Trophoblast cell (in vitro differentiated cells and primary cell): ENCODE measurements at regions not wholly inside any gene's neighbourhood (a gene's known extent, or its start where the extent isn't known, plus 50 kb on each side); places are given as distances from the start of the nearest gene placed in this dataset.

Experiments used
- DNase-seq, 2 donors: peaks; one replicate each; pipeline ENCODE4 v3.0.0-alpha.2; 2016
- H2AFZ ChIP-seq: 2 replicates; pipeline ENCODE4 v1.6.1; 2013; ENCODE audit warnings: low read length, moderate library complexity, mild to moderate bottlenecking; ENCODE audit not compliant: insufficient read depth, poor library complexity
- H2AK5ac ChIP-seq: 2 replicates; pipeline ENCODE4 v1.6.1; 2013; ENCODE audit warnings: mild to moderate bottlenecking, low read length
- H2BK120ac ChIP-seq: 2 replicates; pipeline ENCODE4 v1.6.1; 2013; ENCODE audit warnings: low read length, mild to moderate bottlenecking, moderate library complexity; ENCODE audit not compliant: insufficient read depth, poor library complexity
- H2BK12ac ChIP-seq: 2 replicates; pipeline ENCODE4 v1.6.1; 2013; ENCODE audit warnings: mild to moderate bottlenecking, low read length, moderate library complexity
- H2BK5ac ChIP-seq: 2 replicates; pipeline ENCODE4 v1.6.1; 2013; ENCODE audit warnings: low read length, low read depth, moderate library complexity, mild to moderate bottlenecking; ENCODE audit not compliant: poor library complexity
- H3K14ac ChIP-seq: 2 replicates; pipeline ENCODE4 v1.6.1; 2013; ENCODE audit warnings: mild to moderate bottlenecking, low read length
- H3K18ac ChIP-seq: 2 replicates; pipeline ENCODE4 v1.6.1; 2013; ENCODE audit warnings: mild to moderate bottlenecking, low read length
- H3K23ac ChIP-seq: 2 replicates; pipeline ENCODE4 v1.6.1; 2013; ENCODE audit warnings: low read length
- H3K27ac ChIP-seq: 2 replicates; pipeline ENCODE4 v1.5.1; 2013; ENCODE audit warnings: low read depth, mild to moderate bottlenecking, inconsistent platforms, low read length, moderate library complexity
- H3K27me3 ChIP-seq: 2 replicates; pipeline ENCODE4 v1.6.1; 2013; ENCODE audit warnings: inconsistent platforms, mild to moderate bottlenecking, low read length, moderate library complexity; ENCODE audit not compliant: insufficient read depth
- H3K36me3 ChIP-seq, 2 experiments: 1 replicate in 1 of 2; 2 replicates in 1 of 2; pipeline ENCODE4 v1.6.1; 2013; ENCODE audit warnings: low read length in 2 of 2, mild to moderate bottlenecking in 2 of 2, moderate library complexity in 1 of 2; ENCODE audit not compliant: insufficient read depth in 2 of 2, control insufficient read depth in 1 of 2
- H3K4ac ChIP-seq: 2 replicates; pipeline ENCODE4 v1.6.1; 2013; ENCODE audit warnings: low read depth, mild to moderate bottlenecking, low read length, moderate library complexity
- H3K4me1 ChIP-seq, 2 experiments: 1 replicate in 1 of 2; 2 replicates in 1 of 2; pipeline ENCODE4 v1.6.1; 2013; ENCODE audit warnings: low read length in 2 of 2, mild to moderate bottlenecking in 2 of 2, moderate library complexity in 1 of 2; ENCODE audit not compliant: insufficient read depth in 2 of 2, control insufficient read depth in 1 of 2
- H3K4me2 ChIP-seq: 2 replicates; pipeline ENCODE4 v1.6.1; 2013; ENCODE audit warnings: inconsistent platforms, mild to moderate bottlenecking, low read length, moderate library complexity
- H3K4me3 ChIP-seq: 2 replicates; pipeline ENCODE4 v1.5.1; 2013; ENCODE audit warnings: mild to moderate bottlenecking, low read depth, low read length, inconsistent platforms
- H3K79me1 ChIP-seq: one replicate; pipeline ENCODE4 v1.6.1; 2013; ENCODE audit warnings: low read length
- H3K79me2 ChIP-seq: 2 replicates; pipeline ENCODE4 v1.6.1; 2013; ENCODE audit warnings: low read length, mild to moderate bottlenecking; ENCODE audit not compliant: control insufficient read depth, insufficient read depth, poor library complexity
- H3K9ac ChIP-seq: 2 replicates; pipeline ENCODE4 v1.6.1; 2013; ENCODE audit warnings: mild to moderate bottlenecking, low read length
- H3K9me3 ChIP-seq: 2 replicates; pipeline ENCODE4 v1.6.1; 2013; ENCODE audit warnings: low read depth, mild to moderate bottlenecking, control low read depth, inconsistent platforms, low read length; ENCODE audit not compliant: insufficient read depth
- H4K12ac ChIP-seq: 2 replicates; pipeline ENCODE4 v1.6.1; 2013; ENCODE audit warnings: low read depth, mild to moderate bottlenecking, low read length, moderate library complexity
- H4K8ac ChIP-seq: 2 replicates; pipeline ENCODE4 v1.6.1; 2013; ENCODE audit warnings: low read depth, mild to moderate bottlenecking, low read length, moderate library complexity
- H4K91ac ChIP-seq: one replicate; pipeline ENCODE4 v1.6.1; 2013; ENCODE audit warnings: low read depth, mild to moderate bottlenecking, low read length, moderate library complexity
- WGBS: extraction: QIAGEN DNeasy Blood & Tissue Kit; methylation state at CpG from one replicate; pipeline ENCODE4 v1.1.7; 2013; ENCODE audit warnings: missing lambda C conversion rate; ENCODE audit not compliant: insufficient read length, insufficient coverage; ENCODE audit errors: extremely low coverage; 5-methylcytosine and 5-hydroxymethylcytosine counted together

DNA sequence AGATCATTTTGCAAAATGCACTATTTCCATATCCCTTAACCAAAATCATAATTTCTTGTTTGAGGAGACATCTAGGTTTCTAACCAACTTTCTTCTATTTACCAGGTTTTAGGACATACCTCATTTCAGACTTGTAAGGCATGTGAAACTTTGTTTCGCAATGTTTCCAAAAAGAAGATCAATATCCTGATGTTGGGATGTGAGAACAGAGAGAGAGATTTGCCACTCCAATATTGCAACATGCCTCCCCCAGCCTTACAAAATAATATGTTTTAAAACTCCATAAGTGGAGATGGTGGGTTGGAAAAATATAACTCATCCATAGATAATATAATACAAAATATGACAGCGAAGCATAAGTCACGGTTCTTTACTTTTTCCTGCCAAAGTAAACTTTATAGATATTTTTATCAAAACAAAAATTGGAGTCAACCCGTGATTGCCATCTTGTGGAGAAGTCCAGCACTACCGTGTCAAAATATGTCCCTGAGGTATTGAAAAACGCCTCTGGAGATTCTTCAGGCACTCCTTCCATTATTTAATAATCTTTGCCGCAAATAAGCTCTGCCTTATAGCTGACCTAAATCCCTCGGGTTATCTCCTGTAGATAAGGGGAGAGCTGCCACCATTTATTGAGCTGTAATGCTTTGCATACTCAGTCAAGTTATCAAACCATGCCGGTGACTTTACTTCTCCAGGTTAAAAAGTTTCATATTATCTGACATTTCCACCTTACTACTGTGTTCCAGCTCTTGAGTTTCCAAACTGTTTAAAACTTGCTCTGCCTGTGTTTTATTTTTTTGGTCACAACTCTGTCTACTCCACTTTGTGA lies 534.2 kb downstream of the HACE1 start:
- H3K18ac ChIP-seq: no peak overlapping the region

GRCh38 chr6:104324301-104324700 lies 535.4 kb downstream of the HACE1 start:
- Histone ChIP-seq H3K79me2 (no peaks in the 10 kb centered on the region), H4K12ac (no peak overlapping the region), H3K9me3 (no peaks in the 10 kb centered on the region), H2AK5ac (no peak overlapping the region), H3K27me3 (no peaks in the 10 kb centered on the region), H3K4me1 (no peaks in the 10 kb centered on the region), H2BK12ac (no peak overlapping the region), H3K27ac (no peak overlapping the region), H3K18ac (no peak overlapping the region), H2BK5ac (no peak overlapping the region), H3K79me1 (no peaks in the 10 kb centered on the region), H3K9ac (no peak overlapping the region), H4K91ac (no peak overlapping the region), H3K23ac (no peak overlapping the region), H3K4ac (no peak overlapping the region), H2BK120ac (no peak overlapping the region), H2AFZ (no peak overlapping the region), H3K4me2 (no peak overlapping the region), H3K4me3 (no peak overlapping the region), H4K8ac (no peak overlapping the region), H3K14ac (no peak overlapping the region), H3K36me3 (no peaks in the 10 kb centered on the region)
- no peak for DNase-seq
- no CpG with 5 or more reads among the region's 1 CpG for WGBS

More for the DNA sequence above, 534.2 kb downstream of the HACE1 start:
- no peak overlapping the region for H4K12ac ChIP-seq
- no peak overlapping the region for H3K4me3 ChIP-seq
- no peak overlapping the region for H2AK5ac ChIP-seq
- no peak overlapping the region for H4K91ac ChIP-seq
- no peak overlapping the region for H2BK12ac ChIP-seq
- H3K36me3 ChIP-seq: no peaks in the 10 kb centered on the region
- no CpG with 5 or more reads among the region's 9 CpGs for WGBS
- H3K4ac ChIP-seq: no peak overlapping the region
- no peak overlapping the region for H4K8ac ChIP-seq
- no peaks in the 10 kb centered on the region for H3K79me1 ChIP-seq
- H3K23ac ChIP-seq: no peak overlapping the region
- no peaks in the 10 kb centered on the region for H3K4me1 ChIP-seq
- no peak overlapping the region for H2AFZ ChIP-seq
- no peak overlapping the region for H3K4me2 ChIP-seq
- H3K27ac ChIP-seq: no peak overlapping the region
- peak; percentile 17 to 63 for DNase-seq
- H2BK5ac ChIP-seq: no peak overlapping the region
- H3K79me2 ChIP-seq: no peaks in the 10 kb centered on the region
- no peaks in the 10 kb centered on the region for H3K9me3 ChIP-seq
- no peak overlapping the region for H3K9ac ChIP-seq
- H3K27me3 ChIP-seq: no peaks in the 10 kb centered on the region
- H3K14ac ChIP-seq: no peak overlapping the region
- H2BK120ac ChIP-seq: no peak overlapping the region

- no CpG with 5 or more reads among the region's 5 CpGs for WGBS
- Histone ChIP-seq H3K27ac (no peak overlapping the region), H3K9ac (no peak overlapping the region), H3K9me3 (no peaks in the 10 kb centered on the region), H4K91ac (no peak overlapping the region), H4K8ac (no peak overlapping the region), H3K18ac (no peak overlapping the region), H3K79me2 (no peaks in the 10 kb centered on the region), H3K4me2 (no peak overlapping the region), H4K12ac (no peak overlapping the region), H2BK5ac (no peak overlapping the region), H2AK5ac (no peak overlapping the region), H3K23ac (no peak overlapping the region), H2BK12ac (no peak overlapping the region), H3K4ac (no peak overlapping the region), H3K4me1 (no peaks in the 10 kb centered on the region), H3K14ac (no peak overlapping the region), H2BK120ac (no peak overlapping the region), H3K79me1 (no peaks in the 10 kb centered on the region), H2AFZ (no peak overlapping the region), H3K27me3 (no peaks in the 10 kb centered on the region), H3K4me3 (no peak overlapping the region), H3K36me3 (no peaks in the 10 kb centered on the region)
- no peak for DNase-seq
Measured at GRCh38 chr6:104322841-104323240, 536.9 kb downstream of the HACE1 start.

DNA sequence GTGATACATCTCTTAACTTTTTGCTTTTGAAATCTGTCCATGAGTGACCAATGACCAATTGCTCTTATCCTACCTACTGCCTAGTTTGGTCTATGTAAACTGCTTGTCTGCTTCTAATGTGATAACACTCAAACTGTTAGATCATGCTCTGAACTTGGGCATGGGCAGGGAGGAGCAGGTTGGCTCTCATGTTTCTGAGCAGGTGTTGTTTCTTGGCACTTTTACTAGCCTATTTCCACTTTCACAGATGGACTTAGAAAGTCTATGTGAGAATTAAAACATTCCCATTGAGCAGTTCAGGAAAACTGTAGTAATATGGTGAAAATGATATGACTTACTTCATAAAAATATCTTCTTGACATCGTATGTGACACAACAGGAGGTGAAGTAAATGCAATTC lies 538.4 kb downstream of the HACE1 start:
- H3K27me3 ChIP-seq: no peaks in the 10 kb centered on the region
- H3K23ac ChIP-seq: no peak overlapping the region
- DNase-seq: no peak
- H2BK5ac ChIP-seq: no peak overlapping the region
- no peak overlapping the region for H3K4me2 ChIP-seq
- no peak overlapping the region for H3K9ac ChIP-seq
- no peak overlapping the region for H2BK12ac ChIP-seq
- no peak overlapping the region for H3K4ac ChIP-seq
- H3K4me1 ChIP-seq: no peaks in the 10 kb centered on the region
- no peaks in the 10 kb centered on the region for H3K9me3 ChIP-seq
- H4K91ac ChIP-seq: no peak overlapping the region
- no peak overlapping the region for H3K4me3 ChIP-seq
- H3K14ac ChIP-seq: no peak overlapping the region
- no peak overlapping the region for H4K8ac ChIP-seq
- WGBS: no CpG with 5 or more reads among the region's 1 CpG
- no peak overlapping the region for H3K18ac ChIP-seq
- H3K36me3 ChIP-seq: no peaks in the 10 kb centered on the region
- H3K79me2 ChIP-seq: no peaks in the 10 kb centered on the region
- H3K79me1 ChIP-seq: no peaks in the 10 kb centered on the region
- no peak overlapping the region for H4K12ac ChIP-seq
- no peak overlapping the region for H3K27ac ChIP-seq
- H2AK5ac ChIP-seq: no peak overlapping the region
- H2AFZ ChIP-seq: no peak overlapping the region
- no peak overlapping the region for H2BK120ac ChIP-seq
